Upper lobe of left lung (tissue), 6 donors: ENCODE measurements at regions not wholly inside any gene's neighbourhood (a gene's known extent, or its start where the extent isn't known, plus 50 kb on each side); places are given as distances from the start of the nearest gene placed in this dataset.

Source experiments
- ATAC-seq, 2 donors: fragments of 200-7000 bp; cut with Tn5 transposase; one replicate each; pipeline ENCODE4 v1.9.1; 2022; ENCODE audit warnings: mild to moderate bottlenecking in 2 of 2, moderate library complexity in 2 of 2; ENCODE audit not compliant: low FRiP score in 2 of 2
- DNase-seq, 2 donors: peaks; one replicate each; pipeline ENCODE4 v3.0.0-alpha.2; 2019 to 2020
- H3K27ac ChIP-seq, 4 donors: fragments of 200-600 bp; sonication (generic); one replicate each; pipeline ENCODE4 v1.5.1; 2016 to 2019
- H3K27me3 ChIP-seq, 4 donors: fragments of 200-600 bp; sonication (generic); one replicate each; pipeline ENCODE4 v1.5.1; 2017 to 2019
- H3K36me3 ChIP-seq, 4 donors: fragments of 200-600 bp; sonication (generic); one replicate each; pipeline ENCODE4 v1.5.1; 2016 to 2019
- H3K4me1 ChIP-seq, 4 donors: fragments of 200-600 bp; sonication (generic); one replicate each; pipeline ENCODE4 v1.5.1; 2018 to 2019
- H3K4me3 ChIP-seq, 4 donors: fragments of 200-600 bp; sonication (generic); one replicate each; pipeline ENCODE4 v1.5.1; 2017 to 2019; ENCODE audit warnings: mild to moderate bottlenecking in 2 of 4, moderate library complexity in 1 of 4
- H3K9me3 ChIP-seq, 4 donors: fragments of 200-600 bp; sonication (generic); one replicate each; pipeline ENCODE4 v1.5.1; 2018 to 2019
- EP300 ChIP-seq, 4 donors: sonication (generic); formaldehyde crosslinking; IDR thresholded peaks; one replicate each; pipeline ENCODE4 v1.5.1; 2017; ENCODE audit warnings: antibody characterized with exemption in 4 of 4, control low read depth in 2 of 4
- POLR2A ChIP-seq, 4 donors: fragments of 450-650 bp; IDR thresholded peaks; one replicate each; pipeline ENCODE4 v1.5.1; 2016 to 2017; ENCODE audit warnings: antibody characterized with exemption in 4 of 4, mild to moderate bottlenecking in 2 of 4
- POLR2AphosphoS5 ChIP-seq, 2 donors: sonication (generic); formaldehyde crosslinking; IDR thresholded peaks; one replicate each; pipeline ENCODE4 v1.5.1; 2017; ENCODE audit warnings: antibody characterized with exemption in 2 of 2
- WGBS, 2 donors: methylation state at CpG; one replicate each; pipeline ENCODE4 v1.1.5; 2017 to 2018; 5-methylcytosine and 5-hydroxymethylcytosine counted together
- TF ChIP-seq, protein P1 (sequence below), 6 experiments: fragments of 450-650 bp in 4 of 6; fragments of 200-600 bp in 2 of 6; sonication (generic) in 2 of 6; IDR thresholded peaks; one replicate each; pipeline ENCODE4 v1.5.1; 2016 to 2019; ENCODE audit warnings: antibody characterized with exemption in 6 of 6
- donor health status: DM: no; HTN: no; CAD: no; lungs with moderate emphysema.
- donor health status: DM: no; HTN: yes; CAD: no; lungs with severe emphysema.

DNA sequence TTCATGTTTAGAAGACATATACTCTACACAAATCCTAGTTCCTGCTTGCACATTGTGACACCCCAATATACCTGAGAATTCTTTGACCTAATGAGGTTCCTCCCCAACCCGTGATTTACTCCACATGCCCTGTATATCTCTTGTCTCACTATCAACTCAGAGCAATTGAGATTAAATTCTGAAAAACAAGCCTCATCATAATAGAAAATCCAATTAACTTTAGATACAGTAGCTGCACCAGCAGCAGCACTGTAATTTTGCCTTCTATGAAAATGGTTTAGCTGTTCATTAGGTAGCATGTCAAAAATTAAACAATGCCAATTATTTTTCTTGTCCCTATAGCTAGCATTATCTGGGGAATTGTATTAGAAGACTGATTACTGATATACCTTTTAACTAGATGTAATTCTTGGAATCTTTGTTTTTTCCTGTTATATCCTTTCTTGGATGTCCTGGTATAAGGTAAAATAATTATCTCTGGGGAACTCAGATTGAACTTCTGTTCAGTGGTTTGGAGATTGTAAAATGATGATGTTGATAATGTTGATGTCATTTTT, 218.9 kb upstream of the TANK start:
- H3K9me3 ChIP-seq, result no peaks in the 10 kb centered on the region
- H3K36me3 ChIP-seq, result no peaks in the 10 kb centered on the region
- ATAC-seq (no peak), DNase-seq (no peak)
- 61 to 64% methylated on average over 1 of the region's 1 CpG for WGBS, 2 donors
- H3K4me1 ChIP-seq, result peaks cover 0 to 8% (median 5%) of the 10 kb centered on the region in 4 donors
- no peak overlapping the region for H3K4me3 ChIP-seq
- TF ChIP-seq EP300 (IDR thresholded peaks at IDR 0.05) (no peak), POLR2AphosphoS5 (IDR thresholded peaks at IDR 0.05) (no peak), POLR2A (IDR thresholded peaks at IDR 0.05) (no peak)
- TF ChIP-seq, protein P1, sequence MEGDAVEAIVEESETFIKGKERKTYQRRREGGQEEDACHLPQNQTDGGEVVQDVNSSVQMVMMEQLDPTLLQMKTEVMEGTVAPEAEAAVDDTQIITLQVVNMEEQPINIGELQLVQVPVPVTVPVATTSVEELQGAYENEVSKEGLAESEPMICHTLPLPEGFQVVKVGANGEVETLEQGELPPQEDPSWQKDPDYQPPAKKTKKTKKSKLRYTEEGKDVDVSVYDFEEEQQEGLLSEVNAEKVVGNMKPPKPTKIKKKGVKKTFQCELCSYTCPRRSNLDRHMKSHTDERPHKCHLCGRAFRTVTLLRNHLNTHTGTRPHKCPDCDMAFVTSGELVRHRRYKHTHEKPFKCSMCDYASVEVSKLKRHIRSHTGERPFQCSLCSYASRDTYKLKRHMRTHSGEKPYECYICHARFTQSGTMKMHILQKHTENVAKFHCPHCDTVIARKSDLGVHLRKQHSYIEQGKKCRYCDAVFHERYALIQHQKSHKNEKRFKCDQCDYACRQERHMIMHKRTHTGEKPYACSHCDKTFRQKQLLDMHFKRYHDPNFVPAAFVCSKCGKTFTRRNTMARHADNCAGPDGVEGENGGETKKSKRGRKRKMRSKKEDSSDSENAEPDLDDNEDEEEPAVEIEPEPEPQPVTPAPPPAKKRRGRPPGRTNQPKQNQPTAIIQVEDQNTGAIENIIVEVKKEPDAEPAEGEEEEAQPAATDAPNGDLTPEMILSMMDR (IDR thresholded peaks at IDR 0.05), result no peak
- no peak overlapping the region for H3K27ac ChIP-seq
- no peaks in the 10 kb centered on the region for H3K27me3 ChIP-seq

DNA sequence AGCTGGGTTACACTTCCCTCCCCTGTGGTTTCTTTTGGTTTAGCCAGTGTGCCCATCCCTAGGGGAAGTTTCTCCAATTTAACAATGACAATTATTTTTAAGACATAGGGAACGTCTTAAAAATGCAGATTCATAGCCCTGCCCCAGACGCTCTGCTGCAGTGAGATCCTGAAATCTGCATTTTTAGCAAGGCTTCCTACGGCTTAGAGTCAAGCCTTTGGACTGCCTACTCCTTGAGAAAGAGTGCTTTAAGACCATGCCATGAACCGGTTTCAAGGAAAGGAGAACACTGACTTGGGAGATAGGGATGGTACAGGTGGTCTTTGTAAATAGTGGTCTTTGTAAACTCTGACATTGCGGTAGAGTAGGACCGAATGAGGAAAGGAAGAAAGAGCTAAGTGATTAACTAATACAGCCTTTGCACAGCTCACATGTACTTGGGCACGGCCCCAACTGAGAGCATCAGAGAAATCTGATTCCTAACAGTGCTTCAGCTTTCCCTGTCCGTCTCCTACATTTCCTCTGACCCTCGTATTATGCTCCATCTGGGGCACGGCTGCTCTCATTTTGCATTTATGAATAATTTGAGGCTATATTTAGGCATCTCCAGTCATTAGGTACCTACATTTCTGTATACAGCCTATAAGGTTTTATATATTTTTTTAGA, 217.6 kb upstream of the TANK start:
- TF ChIP-seq POLR2AphosphoS5 (IDR thresholded peaks at IDR 0.05) (no peak), POLR2A (IDR thresholded peaks at IDR 0.05) (no peak), EP300 (IDR thresholded peaks at IDR 0.05) (no peak)
- TF ChIP-seq, protein P1 (IDR thresholded peaks at IDR 0.05), result no peak
- 84 to 88% methylated on average over 10 of the region's 10 CpGs for WGBS, 2 donors
- peaks cover 0 to 8% (median 5%) of the 10 kb centered on the region in 4 donors for H3K4me1 ChIP-seq
- no peaks in the 10 kb centered on the region for H3K36me3 ChIP-seq
- ATAC-seq, result no peak
- no peak for DNase-seq
- H3K9me3 ChIP-seq, result no peaks in the 10 kb centered on the region
- H3K27me3 ChIP-seq, result no peaks in the 10 kb centered on the region
- no peak overlapping the region for H3K27ac ChIP-seq
- no peak overlapping the region for H3K4me3 ChIP-seq

DNA sequence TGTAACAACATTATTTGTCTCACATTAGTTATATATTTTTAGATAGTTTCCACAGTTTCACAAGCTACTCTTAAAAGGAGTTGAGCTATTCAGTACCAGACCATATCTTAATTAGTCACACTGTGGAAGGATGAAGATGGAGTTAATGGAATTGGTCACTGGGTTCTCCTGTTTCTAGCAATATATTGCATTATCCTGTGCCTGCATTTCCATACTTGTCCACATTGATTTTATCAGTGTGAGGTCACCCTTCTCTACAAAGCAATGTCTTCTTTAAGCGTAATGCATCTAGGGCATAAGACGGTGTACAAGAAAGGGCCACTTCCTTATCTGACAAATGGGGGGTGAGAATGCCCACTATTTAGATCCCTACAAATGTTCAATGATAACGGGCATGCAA, 216.8 kb upstream of the TANK start:
- DNase-seq, result no peak
- ATAC-seq, result no peak
- Histone ChIP-seq H3K27me3 (no peaks in the 10 kb centered on the region), H3K4me3 (no peak overlapping the region), H3K27ac (no peak overlapping the region), H3K4me1 (peaks cover 0 to 8% (median 5%) of the 10 kb centered on the region in 4 donors), H3K9me3 (no peaks in the 10 kb centered on the region), H3K36me3 (no peaks in the 10 kb centered on the region)
- TF ChIP-seq POLR2A (IDR thresholded peaks at IDR 0.05), result no peak
- no peak for TF ChIP-seq EP300 (IDR thresholded peaks at IDR 0.05)
- TF ChIP-seq POLR2AphosphoS5 (IDR thresholded peaks at IDR 0.05), result no peak
- TF ChIP-seq, protein P1 (IDR thresholded peaks at IDR 0.05), result no peak
- WGBS, 2 donors, result 92 to 95% methylated on average over 3 of the region's 3 CpGs

DNA sequence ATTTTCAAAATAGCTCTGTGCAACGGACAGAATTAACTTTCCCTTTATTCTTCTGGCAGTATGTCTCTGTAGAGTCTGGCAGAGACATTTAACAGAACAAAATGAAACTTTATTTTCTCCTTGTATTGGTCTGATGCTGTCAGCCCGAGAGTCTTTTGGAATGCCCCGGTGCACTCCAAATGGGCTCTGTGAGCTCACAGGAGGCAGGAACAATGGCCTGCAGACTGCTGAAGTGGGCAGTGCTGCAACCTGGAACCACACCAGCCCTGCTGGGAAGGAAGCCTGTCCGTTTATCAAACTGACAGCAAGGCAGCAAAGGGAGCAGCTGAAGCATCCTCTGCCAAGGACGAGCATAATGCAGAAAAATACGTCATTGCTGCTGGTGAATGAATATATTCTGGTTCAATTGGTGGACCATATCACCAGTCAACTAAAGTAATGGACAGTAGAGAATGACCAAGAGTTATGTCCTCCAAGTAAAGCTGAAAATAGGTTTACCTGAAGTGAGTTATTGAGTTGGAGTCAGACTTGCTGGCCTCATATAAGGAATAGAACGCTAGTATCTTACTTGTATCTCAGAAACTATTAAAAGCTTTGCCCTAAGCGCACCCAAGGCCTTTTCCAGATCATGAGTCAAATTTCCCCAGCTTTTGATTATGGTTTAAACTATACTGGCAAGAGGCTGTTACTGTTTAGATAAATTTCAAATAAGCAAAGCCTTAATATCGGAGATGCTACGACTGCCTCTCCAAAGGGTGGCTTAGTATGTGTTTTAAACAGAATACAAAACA, 207.6 kb upstream of the TANK start:
- peak overlapping the region in 2 of 4 donors; percentile 11 to 26 for H3K4me3 ChIP-seq
- no peaks in the 10 kb centered on the region for H3K9me3 ChIP-seq
- peak in 1 of 2 donors; percentile 45 for DNase-seq
- no peaks in the 10 kb centered on the region for H3K36me3 ChIP-seq
- TF ChIP-seq POLR2A (IDR thresholded peaks at IDR 0.05), result no peak
- peak in 2 of 4 donors; percentile 68 to 78 for TF ChIP-seq EP300 (IDR thresholded peaks at IDR 0.05)
- peak; percentile 75 to 85 for TF ChIP-seq POLR2AphosphoS5 (IDR thresholded peaks at IDR 0.05)
- TF ChIP-seq, protein P1 (IDR thresholded peaks at IDR 0.05), result no peak
- WGBS, 2 donors, result 50 to 57% methylated on average over 9 to 10 of the region's 10 CpGs
- H3K27ac ChIP-seq, result peak overlapping the region; percentile 23 to 80 (median 46)
- no peaks in the 10 kb centered on the region for H3K27me3 ChIP-seq
- H3K4me1 ChIP-seq, result peaks cover 4 to 22% (median 16%) of the 10 kb centered on the region in 4 donors
- peak; percentile 67 to 78 for ATAC-seq
